Heart left ventricle (tissue), 13 donors: ENCODE measurements at regions not wholly inside any gene's neighbourhood (a gene's known extent, or its start where the extent isn't known, plus 50 kb on each side); places are given as distances from the start of the nearest gene placed in this dataset.

Experiments
- CTCF ChIP-seq, 12 donors: fragments of 200-600 bp; sonication (generic) in 4 of 12; IDR thresholded peaks; one replicate each; pipeline versions ENCODE4 v1.5.0 to v1.8.0; 2018 to 2022; ENCODE audit warnings: antibody characterized with exemption in 12 of 12, mild to moderate bottlenecking in 5 of 12
- POLR2A ChIP-seq, 2 donors: fragments of 450-650 bp; IDR thresholded peaks; one replicate each; pipeline ENCODE4 v1.6.1; 2017; ENCODE audit warnings: antibody characterized with exemption in 2 of 2, mild to moderate bottlenecking in 2 of 2, moderate library complexity in 2 of 2
- donor health status: ischemic (EF 13 %, LVEDD 7.1; RV severe dilation, severe dysfunction).
- donor health status: DM: no; HTN: yes; CAD: no.
- donor health status: DM: no; HTN: no; CAD: no.
- donor health status: ischemic (EF 25% LVEDD 6.9; RV normal size, moderate dysfunction).
- donor health status: ischemic (EF 25% LVEDD 5.7; RV mildly dilated, moderate dysfunction).
- donor health status: ischemic (EF 35%, LVEDD 5.7; RV mildly dilated, moderate dysfunction).
- donor health status: nonischemic (EF 11% LVEDD 7.7; RV severe dilation, severe dysfunction).
- donor health status: DM: yes; HTN: yes; CAD: no.
- donor health status: PGD.
- donor health status: ischemic (EF 29% LVEDD 5.4; RV normal size, mild dysfunction).
- donor health status: nonischemic (EF 23%, LVEDD 6.1; RV moderate dilation, normal function).

GRCh38 chr14:24693353-24693737 lies 59.4 kb upstream of the GZMB start:
- TF ChIP-seq POLR2A (IDR thresholded peaks at IDR 0.05), result no peak
- no peak for TF ChIP-seq CTCF (IDR thresholded peaks at IDR 0.05)
